ENCODE measurements at regions not wholly inside any gene's neighbourhood (a gene's known extent, or its start where the extent isn't known, plus 50 kb on each side); places are given as distances from the start of the nearest gene placed in this dataset.

DNA sequence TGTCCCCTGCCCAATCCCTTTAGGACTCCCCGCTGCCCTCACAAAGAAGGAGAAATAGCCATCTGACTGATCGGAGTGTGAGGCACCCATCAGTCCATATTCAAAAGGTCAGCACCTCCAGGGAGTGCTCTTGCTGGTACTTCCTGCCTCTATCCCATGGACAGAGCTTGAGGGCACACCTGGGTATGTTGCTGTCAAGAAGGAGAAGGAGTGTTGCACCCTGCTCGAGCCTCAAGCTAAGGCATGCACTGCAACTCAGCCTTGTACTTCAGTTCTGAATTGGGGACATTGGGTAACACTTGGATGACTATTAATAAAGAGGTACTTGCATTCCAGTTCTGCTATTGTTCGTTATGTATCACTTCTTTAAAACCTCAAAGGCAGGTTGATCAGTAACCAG is 190.3 kb upstream of the ZC3H12A start:
- no peak for DNase-seq

DNA sequence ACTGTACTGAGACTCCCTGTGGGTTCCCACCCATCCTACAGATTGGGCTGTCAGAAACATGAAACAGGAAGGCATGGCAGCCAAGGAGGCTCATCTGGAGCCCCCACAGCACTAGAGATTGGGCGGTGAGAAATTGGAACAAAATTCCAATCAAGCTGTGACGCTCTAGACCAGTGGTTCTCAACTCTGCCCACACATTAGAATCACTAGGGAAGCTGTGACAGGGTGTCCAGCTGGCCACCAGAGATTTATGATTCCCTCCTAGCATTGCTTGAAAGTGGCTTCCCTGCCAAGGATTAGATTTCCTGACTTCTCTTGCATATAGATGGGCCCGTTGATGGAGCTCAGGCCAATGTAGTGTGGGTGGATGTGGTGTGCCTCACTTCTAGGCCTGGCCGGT is 187.5 kb upstream of the ZC3H12A start:
- no peak for DNase-seq

DNA sequence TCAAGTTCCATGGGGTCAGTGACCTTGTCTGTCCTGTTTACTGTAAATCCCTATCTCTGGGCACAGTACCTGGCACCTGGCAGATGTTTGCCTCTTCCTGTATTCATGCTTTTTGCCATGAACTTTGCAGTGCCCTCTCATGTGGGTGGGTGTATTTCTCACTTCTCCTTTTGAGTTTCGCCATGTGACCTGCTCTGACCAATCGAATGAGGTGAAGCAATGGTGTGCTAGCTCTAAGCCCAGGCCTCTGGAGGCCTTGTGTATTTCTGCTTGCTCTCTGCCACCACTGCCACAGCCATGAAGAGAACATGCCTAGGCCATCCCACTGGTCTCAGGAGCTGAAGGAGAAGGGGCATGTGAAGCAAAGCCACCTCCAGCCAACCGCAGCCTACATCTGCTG is 185.5 kb upstream of the ZC3H12A start:
- DNase-seq: no peak

DNA sequence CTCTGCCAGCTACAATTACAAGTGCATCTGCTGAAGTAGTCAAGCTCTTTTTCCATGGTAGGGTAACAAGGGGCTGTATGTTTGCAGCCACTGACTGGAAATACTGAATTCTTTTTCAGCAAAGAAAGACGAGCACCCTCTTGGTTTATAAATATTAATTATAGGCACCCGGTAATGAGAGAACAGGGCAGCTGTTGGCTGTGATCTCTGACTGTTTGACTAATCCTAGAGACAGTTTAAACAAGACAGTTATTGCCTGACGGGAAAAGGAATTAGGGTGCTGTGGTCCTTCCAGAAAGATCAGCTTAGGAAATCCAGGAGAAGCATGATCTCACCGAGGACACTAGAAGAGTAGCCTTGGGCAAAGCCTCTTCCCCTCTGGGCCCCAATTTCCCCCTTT is 183.7 kb upstream of the ZC3H12A start:
- no peak for DNase-seq

DNA sequence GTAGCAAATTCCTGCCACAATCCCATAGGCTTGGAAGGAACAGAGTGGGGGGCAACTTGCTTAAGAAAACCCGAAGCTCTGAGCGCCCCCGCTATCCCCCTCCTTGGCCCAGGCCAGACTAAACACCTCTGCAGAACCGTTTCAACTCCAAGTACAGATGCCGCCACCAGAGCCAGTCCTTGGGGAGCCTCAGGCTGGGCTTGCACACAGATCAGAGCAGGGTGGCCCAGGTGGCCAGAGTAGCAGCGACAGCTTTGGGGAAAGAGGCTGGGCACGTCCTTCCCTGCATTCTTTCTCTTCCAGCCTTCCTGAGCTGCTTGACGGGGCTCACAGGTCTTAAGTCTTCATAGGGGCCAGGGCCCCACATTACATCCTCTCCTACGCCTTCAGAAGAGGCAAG is 181.6 kb upstream of the ZC3H12A start:
- DNase-seq: no peak

DNA sequence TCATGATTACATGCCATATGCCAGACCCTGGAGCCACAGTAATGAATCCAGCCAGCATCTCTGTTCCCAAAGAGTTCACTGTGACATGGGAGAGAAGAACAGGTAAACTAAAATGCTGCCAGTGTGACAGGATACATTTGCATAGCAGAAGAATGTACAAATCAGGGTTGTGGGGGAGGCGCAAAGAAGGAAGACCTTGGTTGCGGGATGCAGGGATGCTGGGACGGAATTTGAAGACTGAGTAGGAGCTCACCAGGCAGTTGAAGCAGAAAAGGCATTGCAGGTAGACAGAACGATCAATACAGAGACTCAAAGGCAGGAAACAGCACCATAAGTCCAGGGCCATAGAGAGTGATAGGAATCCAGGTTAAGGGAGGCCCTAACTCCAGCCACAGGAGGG is 180.3 kb upstream of the ZC3H12A start:
- DNase-seq: no peak

DNA sequence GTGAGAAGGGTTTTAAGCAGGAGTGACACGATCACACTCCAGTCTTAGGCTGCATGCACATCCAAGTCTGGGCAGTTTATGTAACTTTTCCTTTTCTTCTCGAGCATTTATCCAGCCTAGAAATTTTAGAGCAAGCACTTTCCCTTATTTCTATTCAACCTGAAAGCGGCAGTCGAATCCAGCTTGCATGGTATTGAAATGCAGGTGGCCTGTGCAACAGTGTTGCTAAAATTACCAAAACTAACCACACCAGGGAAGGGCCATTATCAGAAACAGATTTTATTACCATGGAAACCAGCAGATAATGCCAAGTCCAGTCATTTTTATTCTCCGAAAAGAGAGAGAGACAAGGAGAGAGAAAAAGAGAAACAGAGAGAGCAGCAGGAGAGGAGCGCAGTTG is 179.9 kb upstream of the ZC3H12A start:
- no peak for DNase-seq

DNA sequence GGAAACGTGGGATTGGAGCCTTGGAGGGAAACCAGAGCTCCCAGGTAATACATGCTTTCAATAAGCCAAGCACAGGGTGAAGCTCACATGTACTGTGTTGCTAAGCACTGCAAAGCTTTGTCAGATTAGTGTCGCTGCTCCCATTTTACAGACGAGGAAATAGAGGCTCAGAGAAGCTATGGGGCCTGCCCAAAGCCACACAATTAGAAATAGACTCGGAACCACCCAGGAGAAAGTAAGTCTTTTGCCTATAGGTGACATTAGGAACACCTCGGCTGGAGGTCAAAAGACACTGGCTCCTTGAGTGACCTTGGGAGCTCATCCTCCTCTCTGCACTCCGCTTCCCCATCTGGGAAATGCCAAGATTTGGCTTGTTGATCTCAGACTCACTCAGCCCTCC is 175.6 kb upstream of the ZC3H12A start:
- no peak for DNase-seq

DNA sequence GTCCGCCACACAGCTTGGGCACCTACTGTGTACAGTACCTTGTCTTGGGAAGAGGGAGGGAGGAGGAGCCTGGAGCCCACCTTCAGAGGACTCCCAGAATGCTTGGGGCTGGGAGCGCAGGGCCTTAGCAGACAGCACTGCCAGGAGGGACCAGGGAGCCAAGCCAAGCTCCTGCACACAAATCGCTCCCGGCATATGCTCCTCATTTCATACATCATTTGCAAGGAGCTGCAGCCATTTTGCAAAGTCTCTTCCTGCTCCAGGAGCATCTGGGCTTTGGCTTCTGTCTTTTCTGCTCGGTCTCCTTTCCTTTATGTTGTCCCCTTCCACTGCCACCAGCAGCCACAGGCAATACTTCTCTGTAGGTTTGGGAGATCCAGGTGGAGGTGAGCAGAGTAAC is 175.2 kb upstream of the ZC3H12A start:
- DNase-seq: no peak

DNA sequence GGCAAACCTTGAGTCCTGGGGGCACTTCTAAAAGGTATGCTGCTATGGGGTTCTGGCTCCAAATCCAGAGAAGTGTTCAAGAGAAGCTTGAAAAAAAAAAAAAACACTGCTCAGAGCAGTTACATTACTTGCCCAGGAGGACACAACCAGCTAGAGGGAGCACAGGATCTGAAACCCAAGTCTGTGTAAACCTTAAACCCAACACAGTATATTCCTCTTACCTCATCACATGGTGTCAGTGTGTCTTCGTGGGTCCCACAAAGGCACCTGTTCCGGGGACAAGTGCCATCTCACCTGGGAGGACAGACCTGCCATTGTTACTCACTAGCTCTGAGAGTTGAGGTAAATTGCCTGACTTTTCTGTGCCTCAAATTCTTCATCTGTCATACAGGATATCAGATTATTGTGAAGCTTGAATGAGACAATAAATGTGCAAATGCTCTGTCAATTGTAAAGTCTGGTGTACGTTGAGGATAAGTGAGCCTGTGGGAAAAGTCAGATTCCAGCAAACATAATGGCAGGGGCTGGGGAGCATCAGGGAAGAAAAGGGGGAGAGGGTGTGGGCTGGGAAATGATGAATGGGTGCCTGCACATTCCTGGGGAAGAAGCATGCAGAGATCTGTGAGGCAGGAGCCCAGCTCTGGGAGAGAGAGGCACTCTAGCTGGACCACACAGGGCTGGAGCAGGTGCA is 170.4 kb upstream of the ZC3H12A start:
- DNase-seq: no peak

DNA sequence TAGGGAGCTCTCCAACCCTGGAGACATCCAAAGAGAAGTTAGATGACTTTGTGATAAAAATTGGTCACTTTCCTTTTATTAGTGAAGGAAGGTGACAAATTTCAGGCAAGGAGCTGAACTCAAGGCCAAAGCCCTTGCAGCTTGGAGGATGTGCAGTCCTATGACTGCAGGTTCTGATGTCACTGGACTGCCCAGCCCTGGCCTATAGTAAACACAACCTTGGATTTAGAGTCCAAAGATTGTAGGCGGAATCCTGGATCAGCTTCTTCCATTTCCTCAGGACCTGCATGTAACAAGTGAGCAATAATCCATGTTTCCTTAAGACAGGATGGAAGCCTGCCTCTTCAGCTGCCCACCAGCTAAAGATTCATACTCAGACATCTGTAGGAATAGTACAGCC is 169.3 kb upstream of the ZC3H12A start:
- no peak for DNase-seq

DNA sequence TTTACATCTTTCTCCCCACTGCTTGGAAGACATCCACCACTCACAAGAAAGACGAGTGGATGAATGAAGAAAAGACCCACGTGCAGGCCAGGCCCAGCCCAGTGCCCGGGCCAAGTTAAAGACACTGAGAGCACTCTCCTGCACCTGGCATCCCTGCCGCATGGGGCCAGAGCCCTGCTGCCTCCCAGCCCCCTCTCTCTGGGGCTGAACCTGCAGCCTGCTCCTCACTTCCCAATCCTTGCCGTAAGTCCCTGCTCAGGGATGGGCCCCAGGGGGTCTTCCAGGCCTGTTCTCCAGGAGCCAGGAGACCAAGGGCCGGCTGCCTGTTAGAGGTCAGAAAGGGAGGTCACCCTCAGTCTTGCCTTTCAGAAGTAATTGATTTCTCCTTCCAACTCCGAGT is 168.5 kb upstream of the ZC3H12A start:
- DNase-seq: no peak

DNA sequence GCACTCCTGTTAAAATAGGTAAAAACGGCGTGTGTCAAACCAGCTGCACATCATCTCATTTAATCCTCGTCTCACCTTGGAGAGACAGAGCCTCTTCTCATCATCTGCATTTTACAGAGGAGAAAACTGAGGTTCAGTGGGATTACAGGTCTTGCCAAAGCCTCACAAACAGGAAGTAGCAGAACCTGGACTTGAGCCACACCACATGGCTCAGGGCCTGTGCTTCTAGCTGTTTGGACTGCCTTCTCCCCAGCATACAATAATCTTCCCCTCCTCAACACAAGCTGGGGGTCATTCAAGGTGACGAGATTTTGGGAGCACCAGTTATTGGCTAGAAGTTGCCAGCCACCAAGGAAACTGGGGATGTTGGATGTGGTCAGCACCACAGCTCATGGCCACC is 167.9 kb upstream of the ZC3H12A start:
- DNase-seq: no peak

DNA sequence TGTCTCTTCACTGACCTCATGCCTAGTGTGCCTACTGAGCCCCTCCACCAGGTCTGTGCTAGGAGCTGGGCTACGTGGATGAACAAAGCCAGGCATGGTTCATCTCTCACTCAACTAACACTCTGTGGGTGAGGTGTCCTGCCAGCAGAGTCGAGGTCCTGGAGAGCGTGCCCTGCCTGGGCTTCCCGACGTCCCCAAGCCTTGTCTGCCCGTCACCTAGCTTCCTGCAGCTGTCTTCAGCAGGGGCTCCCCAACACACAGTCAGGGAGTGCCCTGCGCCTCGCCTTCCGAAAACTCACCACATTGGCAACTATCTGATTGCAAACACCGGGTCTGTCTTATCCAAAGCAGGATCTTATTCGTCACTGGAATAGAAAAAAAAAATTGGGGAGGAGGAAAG is 167.5 kb upstream of the ZC3H12A start:
- no peak for DNase-seq

DNA sequence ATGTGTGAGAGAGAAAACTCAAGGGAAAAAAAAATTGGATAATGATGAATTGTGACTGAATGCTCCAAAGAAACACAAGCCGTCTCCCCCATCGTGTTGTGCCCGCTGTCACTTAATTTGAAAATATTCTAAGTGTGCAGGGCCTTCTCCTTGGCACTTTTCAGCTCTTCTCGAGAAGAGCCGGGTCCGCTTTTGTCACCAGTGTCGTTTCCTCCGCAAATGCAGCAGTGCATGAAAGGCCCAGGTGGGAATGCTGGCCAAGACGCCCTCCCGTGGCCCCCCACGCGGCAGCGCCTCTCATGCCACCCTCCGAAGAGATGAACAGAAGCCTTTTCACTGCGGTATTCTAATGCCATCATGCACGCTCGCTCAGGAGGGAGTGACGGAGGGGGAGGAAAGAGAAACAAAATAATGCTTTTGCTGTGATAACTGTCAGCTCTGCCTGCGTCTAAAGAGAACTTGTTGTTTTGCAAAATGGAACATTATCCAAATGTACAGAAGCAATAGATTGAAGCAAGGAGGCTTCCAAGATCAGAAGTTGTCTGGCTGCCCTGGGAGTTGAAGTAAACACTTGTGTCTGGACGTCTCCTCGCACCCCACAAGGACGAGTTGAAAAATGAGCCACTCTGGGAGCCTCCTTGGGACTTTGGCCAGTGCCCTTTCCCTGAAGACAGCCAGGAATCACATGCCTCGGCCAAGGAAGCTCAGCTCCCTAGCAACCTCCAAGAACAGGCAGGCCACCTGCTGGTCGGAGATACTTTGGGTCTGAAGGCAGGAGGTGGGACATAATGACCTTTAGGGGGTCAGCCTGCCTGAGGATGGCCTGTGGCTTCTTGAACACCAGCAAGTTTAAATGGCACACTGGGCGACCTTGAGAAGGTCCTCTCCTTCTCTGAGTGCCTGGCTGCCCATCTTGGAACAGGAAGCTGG is 166.1 kb upstream of the ZC3H12A start:
- no peak for DNase-seq

DNA sequence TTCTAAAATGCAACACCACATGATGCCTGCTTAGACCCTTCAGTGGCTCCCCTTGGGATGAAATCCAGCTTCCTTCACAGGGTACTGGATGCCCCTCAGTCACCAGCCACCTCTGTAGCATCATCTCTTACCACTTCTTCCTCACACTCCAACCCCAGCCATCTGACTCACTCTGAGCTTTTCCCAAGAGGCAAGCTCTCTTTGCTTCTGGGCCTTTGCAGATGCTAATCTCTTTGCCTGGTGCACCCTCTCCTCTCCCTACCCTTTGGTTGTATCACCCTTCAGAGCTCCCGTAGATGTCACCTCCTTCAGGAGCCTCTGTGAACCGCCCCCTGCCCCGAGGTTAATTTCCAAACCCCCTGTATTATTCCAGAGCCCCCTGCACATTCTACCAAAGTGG is 164.8 kb upstream of the ZC3H12A start:
- no peak for DNase-seq

DNA sequence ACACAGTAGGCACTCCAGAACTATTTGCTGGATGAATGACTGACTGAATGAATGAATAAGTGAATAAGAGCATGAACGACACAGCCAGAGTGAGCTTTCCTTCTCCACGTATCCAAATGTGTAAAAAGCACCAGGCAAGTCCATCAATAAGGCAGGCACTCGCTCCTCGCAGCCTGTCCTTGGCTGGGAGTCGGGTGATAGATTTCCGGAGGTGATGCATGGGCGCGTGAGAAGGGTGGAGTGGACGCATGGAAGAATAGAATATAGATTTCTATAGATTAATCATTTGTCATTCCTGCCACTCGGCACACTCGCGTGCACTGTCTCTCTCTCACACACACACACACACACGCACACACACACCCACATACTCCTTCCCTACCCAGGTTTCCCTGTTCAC is 164.3 kb upstream of the ZC3H12A start:
- DNase-seq: no peak

DNA sequence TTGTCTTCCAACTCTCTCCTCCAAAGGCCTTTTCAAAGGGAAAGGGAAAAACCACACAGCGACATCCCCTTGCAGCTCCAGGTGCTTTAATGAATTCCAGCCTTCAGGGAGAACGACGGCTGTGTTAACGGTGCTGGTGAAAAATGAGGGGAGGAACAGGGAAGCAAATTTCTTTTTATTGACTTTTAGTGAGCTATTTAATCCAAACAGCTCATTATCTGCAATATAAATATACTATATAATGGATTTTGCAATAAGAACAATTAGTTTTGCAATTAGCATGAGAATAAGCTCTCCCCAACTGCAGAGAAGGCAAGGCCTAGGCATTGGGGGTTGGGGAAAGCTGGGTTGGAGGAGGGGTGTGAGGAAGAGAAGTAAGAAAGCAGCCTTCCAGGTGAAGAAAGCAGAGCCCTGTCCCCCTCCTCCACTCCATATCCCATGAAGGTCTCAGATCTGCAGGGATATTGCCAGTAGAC is 159.0 kb upstream of the ZC3H12A start:
- DNase-seq: no peak

DNA sequence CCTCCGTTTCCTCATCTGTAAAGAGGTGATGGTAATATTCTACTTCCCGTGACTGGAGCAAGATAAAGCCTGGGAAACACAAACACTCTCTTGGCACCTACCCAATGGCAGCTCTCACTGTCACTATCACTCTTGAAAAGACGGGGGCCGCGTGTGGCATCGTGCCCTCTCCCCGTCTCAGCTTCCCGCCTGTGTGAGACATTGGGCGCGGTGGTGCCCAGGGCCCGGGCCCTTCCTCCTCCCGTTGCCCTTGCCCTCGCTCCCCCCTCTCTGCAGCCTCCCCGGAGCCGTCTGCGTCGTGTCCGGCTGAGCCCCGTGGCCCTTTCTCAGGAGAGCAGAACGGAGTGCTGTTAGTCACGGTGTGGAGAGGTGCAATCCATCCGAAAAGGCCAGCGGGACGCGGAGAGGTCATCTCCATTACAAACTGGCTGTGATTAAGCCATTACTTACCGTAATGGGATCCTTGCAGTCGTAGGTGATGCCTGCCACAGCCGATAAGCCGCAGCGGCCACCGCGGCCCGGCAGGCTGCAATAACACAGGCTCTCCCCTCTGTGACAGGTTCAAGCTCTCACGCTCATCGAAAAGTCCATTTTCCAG is 156.4 kb upstream of the ZC3H12A start:
- DNase-seq: no peak

DNA sequence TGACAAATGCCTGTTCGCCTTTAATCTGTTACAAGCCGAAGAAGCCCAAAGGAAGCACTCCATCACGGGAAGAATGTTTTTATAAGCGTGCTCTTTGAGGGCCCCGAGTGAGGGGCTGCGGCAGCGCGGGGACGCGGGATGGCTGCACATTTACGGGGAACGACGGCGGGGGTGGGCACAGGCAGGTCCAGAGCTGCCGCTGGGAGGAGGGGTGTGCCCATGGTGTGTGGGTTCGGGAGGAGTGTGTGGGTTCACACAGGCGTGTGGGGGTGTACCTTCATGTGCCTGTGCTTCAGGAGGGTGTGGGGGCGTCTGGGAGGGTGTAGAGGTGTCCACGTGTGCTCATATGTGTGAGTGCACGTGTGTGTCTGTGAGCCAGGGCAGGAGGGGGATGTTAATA is 155.9 kb upstream of the ZC3H12A start:
- no peak for DNase-seq

DNA sequence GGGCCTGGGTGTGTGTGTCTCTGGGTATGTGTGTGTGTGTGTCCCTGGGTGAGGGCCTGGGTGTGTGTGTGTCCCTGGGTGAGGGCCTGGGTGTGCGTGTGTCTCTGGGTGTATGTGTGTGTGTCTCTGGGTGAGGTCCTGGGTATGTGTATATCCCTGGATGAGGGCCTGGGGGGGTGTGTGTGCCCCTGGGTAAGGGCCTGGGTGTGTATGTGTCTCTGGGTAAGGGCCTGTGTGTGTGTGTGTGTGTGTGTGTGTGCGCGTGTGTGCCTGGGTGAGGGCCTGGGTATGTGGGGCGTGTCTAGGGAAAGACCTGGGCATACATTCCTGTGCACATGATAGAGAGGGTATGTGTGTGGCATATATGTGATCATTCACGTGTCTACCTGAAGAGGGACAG is 155.1 kb upstream of the ZC3H12A start:
- DNase-seq: no peak

DNA sequence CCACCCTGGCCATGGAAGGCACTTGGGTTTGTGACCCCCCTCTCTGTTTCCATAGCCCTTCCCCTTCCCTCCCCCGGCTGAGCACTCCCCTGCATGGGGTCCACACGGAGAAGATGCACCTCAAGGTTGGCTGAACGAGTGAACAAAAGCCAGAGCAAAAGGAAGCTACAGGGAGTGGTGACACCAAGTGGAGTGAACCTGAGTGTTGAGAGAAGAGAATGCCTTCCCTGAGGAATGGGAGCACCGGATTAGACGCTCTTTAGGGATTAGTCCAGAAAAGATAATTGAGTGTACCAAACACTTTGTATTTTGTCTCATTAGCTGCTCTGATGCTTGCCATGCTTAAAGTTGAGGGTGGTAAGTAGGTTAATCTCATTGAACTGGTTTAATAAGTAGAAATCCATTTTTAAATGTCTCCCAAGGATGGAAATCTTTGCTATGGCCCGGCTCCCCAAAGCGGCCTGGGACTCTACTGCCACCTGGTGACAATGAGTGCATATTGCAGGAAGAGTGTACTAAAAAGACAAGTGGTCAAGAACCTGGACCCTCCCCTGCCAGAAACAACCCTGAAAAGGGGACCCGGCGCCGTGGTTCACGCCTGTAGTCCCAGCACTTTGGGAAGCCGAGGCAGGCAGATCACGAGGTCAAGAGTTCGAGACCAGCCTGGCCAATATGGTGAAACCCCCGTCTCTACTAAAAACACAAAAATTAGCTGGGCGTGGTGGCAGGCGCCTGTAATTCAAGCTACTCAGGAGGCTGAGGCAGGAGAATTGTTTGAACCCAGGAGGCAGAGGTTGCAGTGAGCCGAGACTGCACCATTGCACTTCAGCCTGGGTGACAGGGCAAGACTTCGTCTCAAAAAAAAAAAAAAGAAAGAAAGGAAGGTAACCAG is 150.6 kb upstream of the ZC3H12A start:
- DNase-seq: peak; percentile 25

DNA sequence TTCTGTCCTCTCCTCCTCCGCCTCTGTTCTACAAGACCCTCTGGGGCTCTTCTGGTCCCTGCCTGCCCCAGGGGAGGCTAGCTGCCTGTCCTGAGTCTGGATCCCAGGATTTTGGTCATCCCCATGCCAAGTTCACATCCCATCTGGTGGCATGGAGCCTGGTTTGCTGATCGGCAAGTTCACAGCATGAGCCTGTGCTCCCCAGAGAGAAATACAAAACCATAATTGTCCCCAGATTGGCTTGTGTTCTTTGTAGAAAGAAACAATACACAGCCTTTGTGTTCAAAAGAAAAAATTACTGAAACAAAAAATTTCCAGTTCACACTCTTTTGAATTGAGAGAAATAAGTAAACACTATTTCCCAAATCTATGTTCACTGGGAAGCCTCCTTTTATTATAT is 149.4 kb upstream of the ZC3H12A start:
- DNase-seq: no peak
